ENCODE measurements at regions not wholly inside any gene's neighbourhood (a gene's known extent, or its start where the extent isn't known, plus 50 kb on each side); places are given as distances from the start of the nearest gene placed in this dataset.

DNA sequence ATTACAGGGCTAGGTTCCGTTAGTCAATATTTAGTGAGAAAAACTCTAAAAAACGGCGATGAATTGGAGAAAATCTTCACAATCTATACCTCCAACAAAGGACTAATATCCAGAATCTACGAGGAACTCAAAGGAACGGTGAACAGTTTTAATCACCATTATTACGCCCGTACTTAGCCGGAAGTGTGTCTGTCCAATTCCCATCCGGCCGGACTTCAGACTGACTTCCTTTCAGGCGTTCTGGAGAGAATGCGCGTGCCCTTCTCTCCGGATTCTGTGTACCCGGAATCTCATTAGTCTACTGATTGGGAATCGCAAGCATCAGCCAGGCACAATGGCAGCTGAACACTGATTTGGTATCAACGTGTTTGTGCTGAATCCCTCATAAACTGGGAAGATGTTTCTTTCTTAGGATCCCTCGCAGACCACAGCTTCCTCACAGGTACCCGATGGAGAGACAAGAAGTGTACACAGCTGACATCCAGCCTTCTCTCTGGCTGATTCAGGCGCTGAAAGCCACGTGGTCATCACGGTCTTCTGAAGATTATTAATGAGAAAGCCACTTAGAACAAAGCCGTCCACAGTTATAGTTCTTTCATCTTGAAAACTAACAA is 239.9 kb downstream of the ZNF516 start:
- TF ChIP-seq, protein P1, sequence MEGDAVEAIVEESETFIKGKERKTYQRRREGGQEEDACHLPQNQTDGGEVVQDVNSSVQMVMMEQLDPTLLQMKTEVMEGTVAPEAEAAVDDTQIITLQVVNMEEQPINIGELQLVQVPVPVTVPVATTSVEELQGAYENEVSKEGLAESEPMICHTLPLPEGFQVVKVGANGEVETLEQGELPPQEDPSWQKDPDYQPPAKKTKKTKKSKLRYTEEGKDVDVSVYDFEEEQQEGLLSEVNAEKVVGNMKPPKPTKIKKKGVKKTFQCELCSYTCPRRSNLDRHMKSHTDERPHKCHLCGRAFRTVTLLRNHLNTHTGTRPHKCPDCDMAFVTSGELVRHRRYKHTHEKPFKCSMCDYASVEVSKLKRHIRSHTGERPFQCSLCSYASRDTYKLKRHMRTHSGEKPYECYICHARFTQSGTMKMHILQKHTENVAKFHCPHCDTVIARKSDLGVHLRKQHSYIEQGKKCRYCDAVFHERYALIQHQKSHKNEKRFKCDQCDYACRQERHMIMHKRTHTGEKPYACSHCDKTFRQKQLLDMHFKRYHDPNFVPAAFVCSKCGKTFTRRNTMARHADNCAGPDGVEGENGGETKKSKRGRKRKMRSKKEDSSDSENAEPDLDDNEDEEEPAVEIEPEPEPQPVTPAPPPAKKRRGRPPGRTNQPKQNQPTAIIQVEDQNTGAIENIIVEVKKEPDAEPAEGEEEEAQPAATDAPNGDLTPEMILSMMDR (conservative IDR thresholded peaks at IDR 0.05; ENCODE audit: low read depth, low read length): no peak
- H3K4me3 ChIP-seq (ENCODE audit: low read depth, low read length): no peak overlapping the region
- DNase-seq (ENCODE audit: low read depth): no peak

DNA sequence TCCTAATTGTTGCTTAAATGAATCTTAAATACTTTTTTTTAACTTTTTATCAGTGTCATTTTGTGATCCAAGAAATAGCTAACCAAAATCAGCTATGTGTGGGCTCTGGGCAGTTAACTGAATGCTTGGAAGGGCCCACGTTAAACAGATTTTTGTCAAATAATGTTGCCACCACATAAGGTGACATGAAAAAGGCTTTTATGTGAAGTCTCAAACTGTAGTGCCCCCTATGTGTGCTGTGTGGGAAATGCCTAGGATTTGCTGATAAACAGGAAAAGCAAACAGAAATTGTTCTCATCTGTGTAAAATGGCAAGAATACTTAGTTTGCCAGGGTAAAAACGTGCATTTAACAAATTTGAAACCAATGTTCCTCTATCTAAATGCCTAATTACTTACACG is 242.2 kb downstream of the ZNF516 start:
- no peak overlapping the region for H3K4me3 ChIP-seq (ENCODE audit: low read depth, low read length)
- TF ChIP-seq, protein P1 (conservative IDR thresholded peaks at IDR 0.05; ENCODE audit: low read depth, low read length): peak; percentile 49
- DNase-seq (ENCODE audit: low read depth): peak; percentile 16

DNA sequence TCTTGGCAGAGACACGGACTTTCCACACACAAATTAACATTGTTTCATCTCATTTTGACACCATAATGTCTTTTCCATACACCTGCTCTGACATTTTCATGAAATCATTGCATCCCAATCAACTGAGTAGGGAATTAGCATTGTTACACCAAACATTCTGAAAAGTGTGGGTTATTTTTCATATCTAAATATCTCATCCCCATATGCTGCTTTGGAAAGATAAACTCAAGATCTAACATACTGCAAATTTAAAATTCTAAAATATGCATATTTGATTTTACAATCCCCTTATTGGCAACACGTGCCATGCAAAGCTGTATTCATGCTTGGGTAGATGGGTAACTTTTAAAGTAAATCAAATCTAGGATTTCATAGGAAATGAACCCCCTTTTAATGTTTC is 242.9 kb downstream of the ZNF516 start:
- TF ChIP-seq, protein P1 (conservative IDR thresholded peaks at IDR 0.05; ENCODE audit: low read depth, low read length): no peak
- no peak overlapping the region for H3K4me3 ChIP-seq (ENCODE audit: low read depth, low read length)
- no peak for DNase-seq (ENCODE audit: low read depth)

DNA sequence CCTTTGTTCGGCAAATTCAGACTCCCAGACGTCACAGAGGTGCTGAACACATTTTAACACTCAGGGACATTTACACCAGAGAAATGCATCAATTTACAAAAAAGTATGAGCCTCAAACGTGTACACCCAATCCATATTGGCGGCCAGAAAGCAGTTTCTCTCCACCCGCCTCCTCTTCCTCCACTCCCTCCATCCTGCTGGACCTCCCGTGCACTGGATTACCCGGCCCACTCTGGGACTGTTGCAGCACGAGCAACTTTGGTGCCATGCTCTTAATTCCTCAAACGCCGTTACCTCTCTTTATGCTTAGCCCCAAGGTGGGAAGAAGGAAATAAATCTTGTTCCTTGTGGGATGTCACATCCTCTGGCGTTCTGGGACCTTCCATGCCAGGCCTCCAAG is 243.4 kb downstream of the ZNF516 start:
- no peak overlapping the region for H3K4me3 ChIP-seq (ENCODE audit: low read depth, low read length)
- TF ChIP-seq, protein P1 (conservative IDR thresholded peaks at IDR 0.05; ENCODE audit: low read depth, low read length): no peak
- DNase-seq (ENCODE audit: low read depth): no peak

DNA sequence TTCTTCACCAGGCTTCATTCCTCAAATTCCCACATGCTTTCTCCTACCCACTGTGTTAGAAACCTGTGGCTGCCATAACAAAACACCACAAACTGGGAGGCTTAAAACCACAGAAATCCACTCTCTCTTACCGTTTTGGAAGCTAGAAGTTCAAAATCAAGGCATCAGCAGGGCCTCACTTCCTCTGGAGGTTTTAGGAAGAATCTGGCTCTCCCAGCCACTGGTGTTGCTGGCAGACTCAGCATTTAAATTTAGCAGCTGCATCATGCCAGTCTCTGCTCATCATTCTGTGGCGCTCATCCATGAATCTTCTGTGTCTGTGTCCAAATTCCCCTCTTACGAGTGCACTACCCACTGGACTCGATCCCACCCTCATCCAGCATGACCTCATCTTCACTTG is 248.5 kb downstream of the ZNF516 start:
- TF ChIP-seq, protein P1 (conservative IDR thresholded peaks at IDR 0.05; ENCODE audit: low read depth, low read length): no peak
- no peak overlapping the region for H3K4me3 ChIP-seq (ENCODE audit: low read depth, low read length)
- DNase-seq (ENCODE audit: low read depth): no peak

DNA sequence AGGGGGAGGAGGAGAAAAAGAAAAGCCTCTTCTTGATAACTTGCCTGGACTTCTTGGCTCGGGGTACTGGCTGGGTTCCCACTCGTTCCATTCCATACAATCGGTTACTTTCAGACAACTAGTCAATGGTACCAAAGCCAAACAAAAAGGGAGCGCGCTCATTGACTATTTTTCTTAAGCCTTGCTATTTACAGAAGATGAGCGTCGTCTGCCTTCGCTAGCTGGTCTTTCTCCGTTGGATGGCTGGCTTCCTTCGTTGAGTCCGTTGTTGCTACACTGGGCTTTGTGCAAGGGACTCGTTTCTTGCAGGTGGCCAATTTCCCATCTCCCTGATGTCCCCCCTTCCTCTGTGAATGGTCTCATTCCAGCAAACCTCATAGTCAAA is 260.4 kb downstream of the ZNF516 start:
- DNase-seq (ENCODE audit: low read depth): no peak

More for the DNA sequence above, 260.4 kb downstream of the ZNF516 start:
- no peak overlapping the region for H3K4me3 ChIP-seq (ENCODE audit: low read depth, low read length)
- TF ChIP-seq, protein P1 (conservative IDR thresholded peaks at IDR 0.05; ENCODE audit: low read depth, low read length): no peak
